HG03175 (cell line): ENCODE measurements at regions not wholly inside any gene's neighbourhood (a gene's known extent, or its start where the extent isn't known, plus 50 kb on each side); places are given as distances from the start of the nearest gene placed in this dataset.
"Not testable (repeated sequence)": the region's sequence is repeated elsewhere in the genome, so short reads cannot be mapped to it uniquely, and the experiment has no call there.

Source experiments
- ATAC-seq: cut with Tn5 transposase; IDR thresholded peaks from one replicate; pipeline ENCODE4 v1.9.1; 2021; ENCODE audit warnings: mild to moderate bottlenecking, moderate library complexity; ENCODE audit not compliant: unreplicated experiment

- ATAC-seq, result no peak
Measured at GRCh38 chr16:85448557-85449190, 164.4 kb upstream of the GSE1 start.

GRCh38 chr16:85449191-85449884 is 163.8 kb upstream of the GSE1 start:
- no peak for ATAC-seq

GRCh38 chr16:85449885-85450245 is 163.3 kb upstream of the GSE1 start:
- ATAC-seq, result no peak

DNA sequence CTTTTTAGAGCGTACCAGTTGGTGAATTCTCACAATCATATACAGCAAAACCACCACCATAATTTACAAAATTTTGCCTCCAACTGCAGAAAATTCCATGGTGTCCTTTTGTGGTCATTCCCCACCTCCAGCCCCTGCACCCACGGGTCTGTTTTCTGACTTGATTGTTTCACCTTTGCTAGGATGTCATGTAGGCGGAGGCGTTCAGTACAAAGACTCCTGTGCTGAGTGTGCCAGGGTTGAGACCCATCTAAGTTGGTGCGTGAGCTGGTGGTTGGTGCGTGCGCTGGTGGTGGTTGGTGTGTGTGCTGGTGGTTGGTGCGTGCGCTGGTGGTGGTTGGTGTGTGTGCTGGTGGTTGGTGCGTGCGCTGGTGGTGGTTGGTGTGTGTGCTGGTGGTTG is 162.0 kb upstream of the GSE1 start:
- not testable (repeated sequence) for ATAC-seq

GRCh38 chr16:85451641-85452363 is 161.3 kb upstream of the GSE1 start:
- ATAC-seq, result no peak

DNA sequence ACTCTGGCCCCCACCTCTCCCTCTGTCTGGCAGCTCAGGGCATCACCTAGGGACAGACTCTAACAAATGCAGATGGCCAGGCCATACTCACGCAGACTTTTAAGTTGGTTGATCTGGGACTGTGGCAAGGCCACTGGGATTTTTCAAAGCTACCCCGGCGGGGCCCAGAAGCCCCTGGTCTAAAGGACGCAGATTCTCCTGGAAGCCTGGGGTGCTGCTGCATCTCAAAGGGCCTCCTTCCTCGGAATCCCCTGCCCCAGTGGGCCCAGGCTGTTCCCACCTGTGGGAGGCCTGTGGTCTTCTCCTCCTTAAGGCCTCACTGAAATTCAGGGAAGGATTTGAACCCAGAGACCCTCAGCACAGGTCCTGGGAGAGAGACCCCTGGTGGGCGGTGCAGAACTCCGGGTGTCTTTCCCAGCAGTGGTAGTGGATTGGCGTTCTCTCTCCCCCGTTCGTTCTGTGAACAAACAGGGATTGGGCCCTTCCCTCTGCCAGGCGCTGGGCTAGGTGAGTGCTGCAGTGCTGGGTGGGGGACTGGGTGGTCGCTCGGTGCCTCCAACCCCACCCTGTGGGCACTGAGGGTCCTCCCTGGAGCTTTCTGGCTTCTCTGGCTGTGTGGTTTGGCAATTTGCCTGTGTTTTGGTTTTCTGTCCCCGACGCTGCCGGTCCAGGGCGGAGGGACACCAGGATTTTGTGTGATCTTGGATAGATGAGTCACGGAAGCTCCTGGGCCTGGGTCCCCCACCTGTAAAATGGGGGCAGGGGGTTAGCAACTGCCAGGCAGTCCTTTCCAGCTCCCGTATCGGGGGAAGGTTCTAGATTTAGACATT is 160.5 kb upstream of the GSE1 start:
- ATAC-seq, result no peak

DNA sequence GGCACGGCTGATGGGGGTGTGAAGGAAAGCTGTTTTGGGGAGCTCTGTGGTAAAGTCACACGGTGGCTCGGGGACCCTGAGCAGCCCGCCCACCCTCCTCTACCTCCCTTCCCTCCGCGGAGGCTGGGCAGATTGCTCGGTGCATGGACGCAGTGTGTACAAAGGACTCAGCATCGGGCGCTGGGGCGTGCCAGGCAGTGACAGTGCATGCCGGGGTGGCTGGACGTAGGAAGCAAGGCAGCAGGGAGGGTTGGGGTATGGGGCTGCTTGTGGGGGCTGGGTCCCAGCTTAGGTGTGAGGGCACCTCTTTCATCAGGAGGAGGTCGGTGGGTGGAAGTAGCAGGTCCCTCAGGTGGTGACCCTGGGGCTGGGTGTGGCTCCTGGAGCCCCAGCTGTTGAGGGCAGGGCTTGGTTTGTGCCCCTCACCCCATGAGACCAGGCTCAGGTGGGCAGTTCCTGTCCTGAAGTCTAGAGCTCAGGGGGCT is 159.9 kb upstream of the GSE1 start:
- ATAC-seq, result no peak

DNA sequence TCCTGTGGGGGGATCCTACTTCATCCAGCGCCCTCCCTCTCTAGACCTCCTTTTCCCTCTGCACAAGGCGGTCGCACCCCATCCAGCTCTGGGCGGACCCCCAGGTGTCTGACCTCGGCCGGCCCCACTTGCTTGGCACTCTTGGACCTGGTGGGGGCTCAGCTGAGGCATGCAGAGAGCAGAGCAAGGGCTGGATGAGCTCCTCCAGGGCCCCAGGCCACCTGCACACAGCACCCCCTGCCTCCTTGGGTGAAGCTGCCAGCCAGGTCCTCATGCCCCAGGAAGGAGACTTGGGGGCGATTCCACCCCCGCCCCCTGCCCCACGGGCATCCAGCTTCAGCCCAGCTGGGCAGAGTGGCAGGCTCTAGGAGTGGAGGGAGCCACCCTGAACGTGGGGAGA is 159.4 kb upstream of the GSE1 start:
- no peak for ATAC-seq

- ATAC-seq, result no peak
Measured at GRCh38 chr16:85454171-85454872, 158.8 kb upstream of the GSE1 start.

GRCh38 chr16:85455534-85455933 is 157.6 kb upstream of the GSE1 start:
- ATAC-seq, result no peak

DNA sequence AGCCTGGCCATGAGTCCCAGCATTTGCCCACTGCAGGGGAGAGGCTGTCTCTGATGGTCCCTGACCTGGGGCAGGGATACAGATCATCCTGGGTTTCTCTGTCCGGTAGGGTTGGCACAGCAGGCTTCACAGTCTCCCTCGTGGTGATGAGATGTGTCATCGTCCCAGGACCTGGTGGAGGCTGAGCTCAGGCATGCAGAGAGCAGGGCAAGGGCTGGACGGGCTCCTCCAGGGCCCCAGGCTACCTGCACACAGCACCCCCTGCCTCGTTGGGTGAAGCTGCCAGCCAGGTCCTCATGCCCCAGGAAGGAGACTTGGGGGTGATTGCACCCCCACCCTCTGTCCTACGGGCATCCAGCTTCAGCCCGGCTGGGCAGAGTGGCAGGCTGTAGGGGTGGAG is 155.8 kb upstream of the GSE1 start:
- ATAC-seq, result no peak

DNA sequence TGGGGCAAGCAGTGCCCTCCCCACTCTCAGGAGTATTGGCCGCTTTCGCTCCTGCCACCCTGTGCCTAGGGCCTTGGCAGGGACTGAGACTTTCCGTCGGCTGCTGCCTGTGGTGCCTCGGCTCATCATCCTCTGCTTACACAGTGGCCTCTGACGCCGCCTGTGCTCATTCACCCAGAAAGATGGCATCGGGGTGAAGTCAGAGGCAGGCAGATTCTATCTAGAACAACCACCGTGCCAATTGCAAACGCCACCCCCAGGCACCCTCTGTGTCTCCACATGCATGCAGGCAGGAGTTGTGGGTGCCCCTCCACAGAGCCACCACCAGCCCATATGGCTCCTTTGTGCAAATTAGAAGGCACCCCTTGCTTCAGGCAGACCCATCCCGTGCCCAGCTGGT is 154.2 kb upstream of the GSE1 start:
- ATAC-seq, result no peak

DNA sequence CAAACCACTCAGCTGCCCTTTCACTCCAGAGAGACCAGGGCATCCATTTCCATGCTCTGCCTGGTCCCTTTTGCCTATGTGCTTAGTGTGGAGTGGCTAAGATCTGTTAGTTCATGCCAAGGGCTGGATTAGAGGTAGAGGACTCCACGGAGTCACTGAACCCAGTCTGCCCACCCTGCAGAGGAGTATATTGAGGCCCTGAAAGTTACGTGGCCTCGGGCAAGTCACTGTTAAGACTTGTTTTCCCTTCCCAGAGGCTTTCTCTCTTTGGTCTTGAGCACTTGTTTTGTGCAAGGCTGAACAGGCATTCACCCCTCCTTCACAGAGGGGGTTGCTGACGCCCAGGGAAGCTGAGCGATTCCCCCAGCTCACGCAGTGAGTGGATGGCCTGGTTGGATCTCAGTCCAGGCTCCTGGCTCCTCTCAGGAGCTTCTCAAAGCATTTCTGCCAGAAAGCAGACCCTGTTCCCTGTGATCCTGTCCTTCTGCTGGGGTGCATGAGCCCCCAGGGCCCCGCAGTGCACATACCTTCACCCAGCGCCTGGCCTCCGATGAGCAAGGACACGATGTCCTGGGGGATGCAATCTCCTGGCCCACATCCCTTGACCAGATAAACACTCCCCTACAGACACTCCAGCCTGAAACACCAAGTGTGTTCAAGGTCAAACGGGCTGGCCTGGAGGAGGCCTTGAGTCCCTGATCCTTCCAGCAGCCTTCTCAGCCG is 153.4 kb upstream of the GSE1 start:
- no peak for ATAC-seq

GRCh38 chr16:85460252-85461021 is 152.7 kb upstream of the GSE1 start:
- no peak for ATAC-seq

GRCh38 chr16:85461022-85461813 is 151.9 kb upstream of the GSE1 start:
- no peak for ATAC-seq

DNA sequence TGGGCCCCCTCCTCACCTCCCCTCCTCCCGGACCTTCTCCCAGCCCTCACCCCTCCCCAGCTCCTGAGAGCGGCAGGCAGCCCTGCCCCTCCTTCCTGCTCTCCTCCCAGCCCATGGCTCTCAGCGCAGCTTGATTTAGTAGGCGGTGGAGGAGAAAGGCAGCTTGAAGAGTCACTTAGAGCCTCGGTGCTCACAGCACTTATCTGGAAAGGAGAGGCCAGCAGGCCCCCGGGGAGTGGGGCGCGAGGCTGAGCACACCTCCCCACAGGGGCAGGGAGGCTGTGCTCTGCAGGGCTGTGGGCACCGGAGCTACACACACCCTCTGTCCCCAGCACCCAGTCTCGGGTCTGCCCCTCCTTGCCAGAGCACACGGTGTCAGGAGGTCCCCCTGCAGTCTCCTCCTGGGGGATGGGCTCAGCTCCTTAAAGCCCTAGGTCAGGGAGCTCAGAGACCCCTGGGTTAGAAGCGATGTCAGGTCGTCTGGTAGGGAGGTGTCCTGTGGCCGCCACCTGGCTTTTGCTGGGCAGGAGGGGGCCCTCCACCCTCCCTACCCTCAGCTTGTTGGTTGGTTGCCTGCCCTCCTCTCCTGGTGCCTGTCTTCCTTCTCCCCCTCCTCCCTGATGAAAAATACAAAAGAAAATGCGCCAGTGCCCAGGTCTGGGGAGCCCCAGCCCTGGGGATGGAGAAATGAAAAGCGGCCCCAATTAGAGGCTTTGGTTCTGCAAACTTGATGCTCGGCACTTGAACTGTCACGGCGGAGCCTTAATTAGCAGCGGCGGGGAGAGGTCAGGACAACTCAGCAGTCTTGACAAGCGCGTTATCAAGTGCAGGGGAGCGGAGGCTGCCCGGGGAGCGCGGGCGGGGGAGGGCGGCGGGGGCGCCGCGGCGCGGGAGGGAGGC is 151.1 kb upstream of the GSE1 start:
- ATAC-seq, result no peak
